H1 (cell line): ENCODE measurements at regions not wholly inside any gene's neighbourhood (a gene's known extent, or its start where the extent isn't known, plus 50 kb on each side); places are given as distances from the start of the nearest gene placed in this dataset.
"Not testable (repeated sequence)": the region's sequence is repeated elsewhere in the genome, so short reads cannot be mapped to it uniquely, and the experiment has no call there.

ENCODE experiments used
- CTCF ChIA-PET: fragments of 300-600 bp; sonication (Branson Sonifier 250); formaldehyde crosslinking; loops from one replicate; lab custom pipeline; 2021; ENCODE audit not compliant: partially characterized antibody; lab: Charles Lee
- POLR2A ChIA-PET: fragments of 300-600 bp; sonication (Branson Sonifier 250); formaldehyde crosslinking; loops from one replicate; lab custom pipeline; 2021; ENCODE audit warnings: inconsistent platforms; ENCODE audit not compliant: partially characterized antibody; lab: Charles Lee
- DNase-seq, 2 experiments: peaks; one replicate each; pipeline versions ENCODE4 v3.0.0 to v3.0.0-alpha.2; 2010 to 2022; ENCODE audit warnings: low spot score in 2 of 2, low read depth in 1 of 2, mixed read lengths in 1 of 2
- FAIRE-seq: peaks from 2 replicates; lab custom pipeline; 2011; peaks lifted over from hg19 to GRCh38; lab: Jason Lieb, UNC
- H2AFZ ChIP-seq: 2 replicates; pipeline ENCODE4 v1.8.1; 2012; ENCODE audit warnings: low read length, inconsistent platforms
- H2AK5ac ChIP-seq: 2 replicates; pipeline ENCODE4 v1.6.1; 2013; ENCODE audit warnings: low read depth, low read length
- H2BK120ac ChIP-seq: replicated peaks from 2 replicates; pipeline ENCODE3; 2013; ENCODE audit warnings: low read depth, low read length, inconsistent platforms
- H2BK12ac ChIP-seq: 2 replicates; pipeline ENCODE4 v1.6.1; 2013; ENCODE audit warnings: low read depth, low read length
- H2BK15ac ChIP-seq: 2 replicates; pipeline ENCODE4 v1.6.1; 2013; ENCODE audit warnings: low read length
- H2BK20ac ChIP-seq: 2 replicates; pipeline ENCODE4 v1.6.1; 2013; ENCODE audit warnings: low read length
- H2BK5ac ChIP-seq: 2 replicates; pipeline ENCODE4 v1.6.1; 2013; ENCODE audit warnings: low read depth, low read length
- H3K14ac ChIP-seq: 2 replicates; pipeline ENCODE4 v1.6.1; 2013; ENCODE audit warnings: inconsistent platforms; ENCODE audit not compliant: insufficient read length
- H3K18ac ChIP-seq: 2 replicates; pipeline ENCODE4 v1.6.1; 2013; ENCODE audit warnings: low read length; ENCODE audit errors: extremely low read depth
- H3K23ac ChIP-seq: 2 replicates; pipeline ENCODE4 v1.6.1; 2013; ENCODE audit warnings: inconsistent platforms; ENCODE audit not compliant: insufficient read length
- H3K23me2 ChIP-seq: 2 replicates; pipeline ENCODE4 v1.6.1; 2013; ENCODE audit warnings: low read depth, low read length
- H3K27ac ChIP-seq: 2 replicates; pipeline ENCODE4 v1.6.1; 2011; ENCODE audit warnings: low read depth, low read length, inconsistent platforms
- H3K27me3 ChIP-seq, 4 experiments: replicated peaks in 1 of 4; 1 replicate in 1 of 4; 2 replicates in 3 of 4; pipeline versions ENCODE4 v1.6.1 to v1.8.1; 2011 to 2013; ENCODE audit warnings: low read length in 3 of 4, mild to moderate bottlenecking in 3 of 4, inconsistent platforms in 2 of 4, mixed read lengths in 2 of 4, moderate library complexity in 1 of 4; ENCODE audit not compliant: control insufficient read depth in 3 of 4, insufficient read depth in 3 of 4; ENCODE audit errors: extremely low read depth in 1 of 4
- H3K36me3 ChIP-seq, 4 experiments: 2 replicates each; pipeline versions ENCODE4 v1.6.1 to v1.8.1; 2011 to 2013; ENCODE audit warnings: mild to moderate bottlenecking in 4 of 4, low read length in 3 of 4, moderate library complexity in 2 of 4, control low read depth in 1 of 4, inconsistent platforms in 1 of 4; ENCODE audit not compliant: insufficient read depth in 4 of 4, control insufficient read depth in 2 of 4
- H3K4ac ChIP-seq: replicated peaks from 2 replicates; pipeline ENCODE3; 2013; ENCODE audit warnings: low read length, low read depth, mixed read lengths, inconsistent platforms; ENCODE audit not compliant: insufficient read length
- H3K4me1 ChIP-seq, 4 experiments: replicated peaks in 1 of 4; 1 replicate in 1 of 4; 2 replicates in 3 of 4; pipeline versions ENCODE4 v1.6.1 to v1.8.1; 2011 to 2013; ENCODE audit warnings: low read length in 3 of 4, inconsistent platforms in 2 of 4, mixed read lengths in 1 of 4; ENCODE audit not compliant: insufficient read depth in 4 of 4, control insufficient read depth in 3 of 4
- H3K4me2 ChIP-seq, 2 experiments: 2 replicates each; pipeline versions ENCODE4 v1.6.1 to v1.8.1; 2011 to 2013; ENCODE audit warnings: low read depth in 2 of 2, low read length in 2 of 2, control low read depth in 1 of 2, inconsistent platforms in 1 of 2, mild to moderate bottlenecking in 1 of 2; ENCODE audit not compliant: insufficient read depth in 1 of 2
- H3K4me3 ChIP-seq, 4 experiments: fragments of 200-600, 300-600 bp in 1 of 4; sonication (generic), shearing (Covaris generic), sonication (Bioruptor Twin) in 1 of 4; 2 replicates each; pipeline versions ENCODE4 v1.5.1 to v1.8.1; 2011 to 2016; ENCODE audit warnings: low read length in 4 of 4, low read depth in 3 of 4, control low read depth in 2 of 4, inconsistent platforms in 2 of 4, mild to moderate bottlenecking in 2 of 4, mixed read lengths in 1 of 4, moderate library complexity in 1 of 4; ENCODE audit not compliant: insufficient read depth in 2 of 4; ENCODE audit errors: extremely low read depth in 1 of 4
- H3K56ac ChIP-seq: replicated peaks from 2 replicates; pipeline ENCODE3; 2013; ENCODE audit warnings: low read depth, mild to moderate bottlenecking, mixed read lengths, low read length, inconsistent platforms; ENCODE audit not compliant: insufficient read length
- H3K79me1 ChIP-seq: 2 replicates; pipeline ENCODE4 v1.6.1; 2013; ENCODE audit warnings: low read depth, low read length, control low read depth
- H3K79me2 ChIP-seq, 2 experiments: 2 replicates each; pipeline versions ENCODE4 v1.6.1 to v1.8.1; 2012 to 2013; ENCODE audit warnings: low read length in 2 of 2, mild to moderate bottlenecking in 2 of 2, inconsistent platforms in 1 of 2; ENCODE audit not compliant: insufficient read depth in 2 of 2, control insufficient read depth in 1 of 2
- H3K9ac ChIP-seq, 4 experiments: replicated peaks in 1 of 4; 1 replicate in 1 of 4; 2 replicates in 3 of 4; pipeline versions ENCODE4 v1.6.1 to v1.8.1; 2011 to 2013; ENCODE audit warnings: low read depth in 3 of 4, low read length in 3 of 4, control low read depth in 2 of 4, mild to moderate bottlenecking in 2 of 4, moderate library complexity in 2 of 4, inconsistent platforms in 1 of 4; ENCODE audit errors: extremely low read depth in 1 of 4
- H3K9me3 ChIP-seq, 2 experiments: 2 replicates each; pipeline versions ENCODE4 v1.6.1 to v1.8.1; 2012 to 2013; ENCODE audit warnings: mild to moderate bottlenecking in 2 of 2, moderate library complexity in 2 of 2, control low read depth in 1 of 2, inconsistent platforms in 1 of 2, low read depth in 1 of 2, low read length in 1 of 2, mixed read lengths in 1 of 2; ENCODE audit not compliant: insufficient read depth in 2 of 2
- H4K20me1 ChIP-seq, 2 experiments: replicated peaks in 1 of 2; 2 replicates each; pipeline versions ENCODE3 to v1.8.1; 2011 to 2013; ENCODE audit warnings: inconsistent platforms in 2 of 2, low read length in 2 of 2, mild to moderate bottlenecking in 1 of 2; ENCODE audit not compliant: insufficient read depth in 2 of 2, control insufficient read depth in 1 of 2
- H4K5ac ChIP-seq: 2 replicates; pipeline ENCODE4 v1.6.1; 2013; ENCODE audit warnings: low read length, low read depth, mixed read lengths, inconsistent platforms; ENCODE audit not compliant: insufficient read length
- H4K8ac ChIP-seq: 2 replicates; pipeline ENCODE4 v1.8.0; 2013; ENCODE audit warnings: mild to moderate bottlenecking, moderate library complexity, low read length, inconsistent platforms; ENCODE audit not compliant: insufficient read depth; ENCODE audit errors: extremely low read depth
- H4K91ac ChIP-seq: replicated peaks from 2 replicates; pipeline ENCODE3; 2013; ENCODE audit warnings: low read length, mixed read lengths, inconsistent platforms; ENCODE audit not compliant: insufficient read length
- POLR2AphosphoS5 ChIP-seq: IDR thresholded peaks from 2 replicates; pipeline ENCODE4 v1.6.1; 2011; ENCODE audit warnings: low read depth, low read length
- WGBS, 2 experiments: shearing (Covaris generic) in 1 of 2; methylation state at CpG; one replicate each; pipeline versions ENCODE4 v1.1.6 to v1.1.7; 2013 to 2015; ENCODE audit warnings: low lambda C conversion rate in 2 of 2, mixed read lengths in 2 of 2, inconsistent platforms in 1 of 2, low coverage in 1 of 2, missing lambda C conversion rate in 1 of 2; ENCODE audit not compliant: insufficient replicate concordance in 2 of 2, insufficient coverage in 1 of 2, insufficient read length in 1 of 2; ENCODE audit errors: extremely low coverage in 1 of 2, missing lambda C conversion rate in 1 of 2; 5-methylcytosine and 5-hydroxymethylcytosine counted together

DNA sequence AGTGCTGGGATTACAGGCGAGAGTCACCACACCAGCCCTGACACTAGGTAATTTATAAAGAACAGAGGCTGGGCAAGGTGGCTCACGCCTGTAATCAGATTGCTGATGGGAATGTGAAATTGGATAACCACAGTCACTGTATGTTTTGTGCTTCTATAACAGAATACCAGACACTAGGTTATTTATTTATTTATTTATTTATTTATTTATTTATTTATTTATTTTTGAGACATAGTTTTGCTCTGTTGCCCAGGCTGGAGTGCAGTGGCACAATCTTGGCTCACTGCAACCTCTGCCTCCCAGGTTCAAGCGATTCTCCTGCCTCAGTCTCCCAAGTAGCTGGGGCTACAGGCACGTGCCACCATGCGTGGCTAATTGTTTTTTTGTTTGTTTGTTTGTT is 130.0 kb upstream of the FOXN3 start:
- ChIA-PET POLR2A (interaction anchor here (1.6 kb wide), 1 partner anchor 14 kb away, joined by 4 read pairs; no protein-coding TSS in a partner anchor), CTCF (interaction anchor here (1.0 to 1.7 kb wide), 3 partner anchors 9 to 11 kb away, joined by 3 to 7 read pairs (median 5); no protein-coding TSS in a partner anchor)
- not testable (repeated sequence) for H3K27me3 ChIP-seq, H3K4me2 ChIP-seq, H3K79me1 ChIP-seq, H2AFZ ChIP-seq, FAIRE-seq
- 0 out of 2 replicates have a peak, but pooled peaks have one; percentile 21 for TF ChIP-seq POLR2AphosphoS5
- TF ChIP-seq, all 59 proteins: peak for 1; not testable (repeated sequence) for 58
- H4K91ac ChIP-seq, H2BK5ac ChIP-seq, DNase-seq, H3K23ac ChIP-seq, H4K8ac ChIP-seq, H2AK5ac ChIP-seq, H3K9me3 ChIP-seq, H3K27ac ChIP-seq, H3K36me3 ChIP-seq, H2BK12ac ChIP-seq, H3K4me3 ChIP-seq, H4K20me1 ChIP-seq, H2BK20ac ChIP-seq, H3K9ac ChIP-seq, H2BK15ac ChIP-seq, H2BK120ac ChIP-seq, H3K14ac ChIP-seq, H3K56ac ChIP-seq, H3K18ac ChIP-seq, H4K5ac ChIP-seq, H3K4ac ChIP-seq, H3K23me2 ChIP-seq: not testable (repeated sequence)
- WGBS, 2 experiments: 93% methylated on average over 5 of the region's 5 CpGs; no CpG with 5 or more reads in 1 of the 2 experiments
- peaks cover 3 to 25% (median 18%) of the 10 kb centered on the region in 4 experiments for H3K4me1 ChIP-seq
- peaks cover 0 to 83% of the 10 kb centered on the region in 2 experiments; a peak in 3 of 4 replicates for H3K79me2 ChIP-seq
